CD4-positive, alpha-beta T cell treated with Interleukin-12 subunit alpha and Interleukin-12 subunit beta, for 1 hour (primary cell): ENCODE measurements at regions not wholly inside any gene's neighbourhood (a gene's known extent, or its start where the extent isn't known, plus 50 kb on each side); places are given as distances from the start of the nearest gene placed in this dataset.
A peak's percentile ranks its signal among the peaks of the same experiment; 100 is the strongest.

ENCODE experiments used
- DNase-seq: peaks from one replicate; pipeline ENCODE4 v3.0.0-alpha.2; 2020

DNA sequence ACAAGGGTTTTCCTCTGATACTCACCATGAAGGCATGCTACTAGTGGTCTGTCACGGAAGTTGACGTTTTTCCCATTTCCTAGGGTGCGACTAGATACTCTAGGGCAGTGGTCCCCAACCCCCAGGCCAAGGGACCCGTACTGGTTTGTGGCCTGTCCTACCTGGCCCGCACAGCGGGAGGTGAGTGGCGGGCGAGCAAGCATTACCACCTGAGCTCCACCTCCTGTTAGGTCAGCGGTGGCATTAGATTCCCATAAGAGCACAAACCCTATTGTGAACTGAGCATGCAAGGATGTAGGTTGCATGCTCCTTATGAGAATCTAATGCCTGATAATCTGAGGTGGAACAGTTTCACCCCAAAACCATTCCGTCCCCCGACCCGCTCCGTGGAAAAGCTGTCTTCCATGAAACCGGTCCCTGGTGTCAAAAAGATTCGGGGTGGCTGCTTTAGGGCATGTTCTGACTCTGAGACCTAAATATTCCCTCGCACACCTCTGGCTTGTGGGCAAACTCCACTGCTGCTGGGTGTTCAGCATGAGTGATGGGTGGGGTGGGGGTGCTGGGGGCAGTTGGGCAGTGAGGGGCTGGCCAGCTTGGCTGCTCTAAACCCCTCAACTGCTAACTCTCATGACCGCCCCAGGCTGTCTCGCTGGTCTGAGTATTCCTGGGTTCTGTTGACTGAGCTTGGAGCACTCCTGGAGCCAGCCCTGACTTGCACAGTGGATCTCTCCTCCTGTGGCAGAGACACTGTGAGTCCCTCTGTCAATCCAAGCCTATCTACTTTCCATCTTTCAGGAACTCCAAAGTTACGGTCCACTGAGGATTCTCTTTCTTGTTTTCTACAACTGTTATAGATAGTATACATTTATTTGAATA, 78.3 kb upstream of the NEK6 start:
- no peak for DNase-seq

GRCh38 chr9:124180557-124180956, 77.2 kb upstream of the NEK6 start:
- no peak for DNase-seq

GRCh38 chr9:124182741-124183140, 75.0 kb upstream of the NEK6 start:
- no peak for DNase-seq

GRCh38 chr9:124183772-124184171, 74.0 kb upstream of the NEK6 start:
- no peak for DNase-seq

DNA sequence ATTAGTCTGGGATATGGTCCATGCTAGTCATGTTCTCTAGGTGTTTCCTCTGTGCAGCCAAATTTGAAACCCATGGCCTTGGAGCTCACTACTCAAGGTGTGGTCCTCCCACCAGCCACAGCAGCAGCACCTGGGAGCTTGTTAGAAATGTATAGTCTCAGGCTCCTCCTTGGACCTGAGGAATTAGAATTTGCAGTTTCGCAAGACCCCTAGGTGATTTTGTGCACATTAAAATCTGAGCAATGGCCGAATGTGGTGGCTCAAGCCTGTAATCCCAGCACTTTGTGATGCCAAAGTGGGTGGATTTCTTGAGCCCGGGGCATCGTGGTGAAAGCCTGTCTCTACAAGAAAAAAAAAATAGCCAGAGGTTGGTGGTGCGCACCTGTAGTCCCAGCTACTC, 72.3 kb upstream of the NEK6 start:
- DNase-seq: no peak

DNA sequence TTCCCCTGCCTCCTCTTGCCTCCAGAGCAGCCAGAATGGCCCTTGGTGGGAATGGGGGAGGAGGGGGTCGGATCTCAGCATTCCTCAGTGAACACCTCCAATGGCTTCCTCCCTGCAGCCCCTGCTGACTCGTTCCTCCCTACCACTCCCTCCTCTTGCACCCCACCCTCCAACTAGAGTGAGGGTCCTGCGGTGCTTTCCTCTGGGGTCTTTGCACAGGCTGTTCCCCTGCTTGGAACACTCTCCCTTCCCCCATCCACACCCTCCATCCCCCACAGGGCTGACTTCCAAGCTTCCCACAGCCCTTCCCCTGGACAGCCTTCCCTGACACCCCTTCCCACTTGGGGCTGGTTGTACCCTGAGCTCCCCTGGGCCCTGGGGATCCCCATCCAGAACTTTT, 70.4 kb upstream of the NEK6 start:
- DNase-seq: no peak

GRCh38 chr9:124188331-124189110, 69.2 kb upstream of the NEK6 start:
- DNase-seq: no peak

DNA sequence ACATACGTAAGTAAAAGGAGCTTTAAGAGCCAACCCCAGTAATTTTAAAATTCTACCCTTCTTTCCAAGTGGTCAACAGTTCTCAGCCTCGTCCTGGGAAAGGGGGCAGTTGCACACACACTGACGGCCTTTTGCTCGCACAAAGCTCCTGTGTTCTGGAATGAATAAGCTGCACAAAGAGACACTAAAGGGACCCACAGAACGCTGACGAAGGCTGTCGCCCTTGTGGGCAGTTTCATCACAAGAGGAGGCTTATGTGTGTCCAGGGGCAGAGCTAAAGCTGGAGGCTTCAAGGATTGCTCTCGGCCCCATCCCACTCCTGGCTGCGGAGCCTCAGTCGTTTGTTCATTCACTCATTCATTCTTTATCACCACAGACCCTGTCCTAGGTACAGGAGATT, 67.0 kb upstream of the NEK6 start:
- DNase-seq: no peak

DNA sequence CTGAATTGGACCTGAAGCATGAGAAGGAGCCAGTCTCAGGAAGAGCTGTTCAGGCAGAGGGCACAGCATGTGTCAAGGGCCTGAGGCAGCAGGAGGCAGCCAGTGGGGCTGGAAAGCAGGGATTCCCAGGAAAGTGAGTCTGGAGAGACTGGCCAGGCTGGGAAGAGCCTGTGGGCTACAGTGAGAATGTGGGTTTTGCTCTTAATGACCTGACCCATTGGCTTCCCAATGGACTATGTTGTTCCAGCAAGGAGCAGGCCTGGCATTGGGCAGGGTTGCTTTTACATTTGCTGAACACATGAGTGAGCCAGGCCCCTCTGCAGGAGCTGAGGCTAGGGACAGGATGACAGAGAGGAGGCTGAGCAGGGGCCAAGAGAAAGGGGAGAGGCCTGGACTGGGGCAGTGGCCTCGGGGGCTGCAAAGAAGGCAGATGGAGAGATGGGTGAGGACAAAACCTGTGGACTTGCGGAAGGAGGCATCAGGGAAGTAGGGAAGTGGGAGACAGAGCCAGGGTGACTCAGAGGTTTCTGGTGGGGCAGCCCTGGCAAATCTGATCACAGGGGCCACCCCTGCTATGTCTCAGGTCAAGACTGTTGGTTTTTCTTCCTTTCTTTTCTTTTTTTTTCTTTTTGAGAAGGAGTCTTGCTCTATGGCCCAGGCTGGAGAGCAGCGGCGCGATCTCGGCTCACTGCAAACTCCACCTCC, 65.9 kb upstream of the NEK6 start:
- DNase-seq: no peak

- DNase-seq: no peak
Measured at GRCh38 chr9:124196814-124197176, 61.0 kb upstream of the NEK6 start.

- peak; percentile 18 for DNase-seq
Measured at GRCh38 chr9:124197177-124198095, 60.3 kb upstream of the NEK6 start.

- DNase-seq: no peak
Measured at GRCh38 chr9:124198331-124198730, 59.4 kb upstream of the NEK6 start.

DNA sequence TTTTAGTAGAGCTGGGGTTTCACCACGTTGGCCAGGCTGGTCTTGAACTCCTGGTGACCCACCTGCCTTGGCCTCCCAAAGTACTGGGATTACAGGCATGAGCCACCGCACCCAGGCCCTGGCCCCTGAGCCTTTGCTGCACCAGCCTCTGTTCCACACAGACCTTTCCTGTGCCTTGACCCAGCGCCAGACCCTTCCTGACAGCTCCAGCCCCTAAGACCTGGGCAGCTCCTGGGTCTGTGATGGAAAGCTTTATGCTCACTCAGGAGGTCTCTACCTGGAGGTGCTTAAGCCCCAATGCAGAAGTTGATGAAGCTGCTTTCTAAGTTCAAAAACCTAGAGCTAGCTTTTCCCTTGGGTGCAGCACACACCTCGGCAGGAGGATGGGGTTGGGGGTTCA, 58.8 kb upstream of the NEK6 start:
- DNase-seq: no peak

DNA sequence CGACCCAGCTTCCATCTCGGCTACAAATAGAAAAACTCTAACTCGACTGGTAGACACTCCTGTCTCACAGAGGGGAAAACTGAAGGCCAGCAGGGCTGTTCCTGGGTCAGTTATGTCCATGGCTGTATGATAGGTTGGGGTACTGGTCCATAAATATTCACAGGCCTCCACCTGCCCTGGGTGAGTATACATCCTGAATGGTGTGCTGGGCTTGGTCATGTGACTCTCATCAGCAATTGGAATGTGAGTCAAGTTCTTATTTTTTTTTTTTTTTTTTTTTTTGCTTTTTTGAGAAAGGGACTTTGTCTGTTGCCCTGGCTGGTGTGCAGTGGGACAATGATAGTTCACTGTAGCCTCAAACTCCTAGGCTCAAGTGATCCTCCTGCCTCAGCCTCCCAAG, 58.3 kb upstream of the NEK6 start:
- no peak for DNase-seq

DNA sequence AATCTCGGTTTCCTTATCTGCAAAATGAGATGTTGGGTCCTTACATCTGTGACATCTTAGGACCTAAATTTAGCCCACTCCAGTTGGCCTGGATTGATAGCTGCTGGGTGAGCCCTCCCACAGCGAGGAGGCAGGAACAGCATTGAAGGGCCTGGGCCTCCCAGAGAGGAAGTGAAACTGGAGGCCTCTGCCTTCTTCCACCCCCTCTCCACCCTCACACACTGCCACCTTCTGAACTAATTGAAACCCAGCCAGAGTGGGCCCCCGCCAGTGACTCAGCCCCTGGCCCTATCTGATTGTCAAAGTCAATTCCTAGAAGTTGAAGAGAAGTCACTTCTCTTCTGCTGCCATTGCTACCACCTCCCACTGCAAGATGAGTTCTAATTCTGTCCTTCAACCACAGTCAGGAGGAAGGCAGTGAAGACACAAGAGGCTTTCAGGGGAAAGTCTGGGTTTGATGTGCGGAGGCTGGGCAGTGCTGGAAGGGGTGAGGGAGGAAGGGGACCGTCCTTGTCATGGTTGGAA, 55.2 kb upstream of the NEK6 start:
- peak; percentile 61 for DNase-seq

- DNase-seq: no peak
Measured at GRCh38 chr9:124205686-124206352, 51.9 kb upstream of the NEK6 start.

DNA sequence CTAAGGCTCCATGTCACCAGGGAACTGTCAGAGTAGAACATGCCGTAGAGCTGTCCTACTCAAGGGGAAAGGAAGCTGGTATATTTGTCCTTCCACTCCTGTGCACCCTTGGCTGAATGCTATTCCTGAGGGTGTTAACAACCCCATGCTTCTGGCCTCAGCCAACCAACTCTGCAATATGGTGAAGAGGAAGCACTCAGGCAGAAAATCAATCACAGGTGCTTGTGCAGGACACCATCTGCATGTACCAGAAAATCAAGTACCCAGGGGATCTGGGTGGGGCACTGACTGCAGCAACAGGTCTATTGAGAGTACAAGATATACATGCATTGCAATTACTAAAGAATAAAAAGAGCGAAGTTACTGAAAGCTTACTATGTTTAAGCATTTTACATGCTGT, 51.4 kb upstream of the NEK6 start:
- no peak for DNase-seq
